GM12872 (cell line): ENCODE measurements at regions not wholly inside any gene's neighbourhood (a gene's known extent, or its start where the extent isn't known, plus 50 kb on each side); places are given as distances from the start of the nearest gene placed in this dataset.

Experiments
- TF ChIP-seq, protein P1 (sequence below): IDR thresholded peaks from 3 replicates; pipeline ENCODE4 v1.5.1; 2011; ENCODE audit warnings: low read depth, mild to moderate bottlenecking, low read length, moderate library complexity; ENCODE audit not compliant: insufficient read depth

- TF ChIP-seq, protein P1, sequence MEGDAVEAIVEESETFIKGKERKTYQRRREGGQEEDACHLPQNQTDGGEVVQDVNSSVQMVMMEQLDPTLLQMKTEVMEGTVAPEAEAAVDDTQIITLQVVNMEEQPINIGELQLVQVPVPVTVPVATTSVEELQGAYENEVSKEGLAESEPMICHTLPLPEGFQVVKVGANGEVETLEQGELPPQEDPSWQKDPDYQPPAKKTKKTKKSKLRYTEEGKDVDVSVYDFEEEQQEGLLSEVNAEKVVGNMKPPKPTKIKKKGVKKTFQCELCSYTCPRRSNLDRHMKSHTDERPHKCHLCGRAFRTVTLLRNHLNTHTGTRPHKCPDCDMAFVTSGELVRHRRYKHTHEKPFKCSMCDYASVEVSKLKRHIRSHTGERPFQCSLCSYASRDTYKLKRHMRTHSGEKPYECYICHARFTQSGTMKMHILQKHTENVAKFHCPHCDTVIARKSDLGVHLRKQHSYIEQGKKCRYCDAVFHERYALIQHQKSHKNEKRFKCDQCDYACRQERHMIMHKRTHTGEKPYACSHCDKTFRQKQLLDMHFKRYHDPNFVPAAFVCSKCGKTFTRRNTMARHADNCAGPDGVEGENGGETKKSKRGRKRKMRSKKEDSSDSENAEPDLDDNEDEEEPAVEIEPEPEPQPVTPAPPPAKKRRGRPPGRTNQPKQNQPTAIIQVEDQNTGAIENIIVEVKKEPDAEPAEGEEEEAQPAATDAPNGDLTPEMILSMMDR: no peak
Measured at GRCh38 chr3:95707268-95707667, 1107.1 kb upstream of the EPHA6 start.

GRCh38 chr3:95710684-95711083 lies 1103.7 kb upstream of the EPHA6 start:
- TF ChIP-seq, protein P1: no peak

- TF ChIP-seq, protein P1: no peak
Measured at GRCh38 chr3:95711789-95712188, 1102.6 kb upstream of the EPHA6 start.

DNA sequence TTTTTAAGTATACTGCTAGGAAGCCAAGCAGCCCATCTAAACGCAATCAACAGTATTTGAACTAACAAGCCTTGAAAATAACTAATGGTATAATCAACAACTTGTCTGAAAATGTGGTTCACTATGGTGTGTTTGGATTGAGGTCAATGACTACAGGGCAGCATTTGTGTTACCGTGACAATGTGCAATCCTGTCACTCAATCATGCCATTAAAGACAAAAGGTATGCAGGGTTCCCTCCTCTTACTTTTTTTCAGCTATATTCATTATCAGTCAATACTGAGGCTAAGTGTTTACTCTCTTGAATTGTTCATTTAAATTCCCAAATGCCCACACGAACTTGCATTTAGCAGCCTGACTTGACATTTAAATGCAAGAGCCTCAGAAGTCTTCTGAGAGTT lies 1099.3 kb upstream of the EPHA6 start:
- TF ChIP-seq, protein P1: no peak

DNA sequence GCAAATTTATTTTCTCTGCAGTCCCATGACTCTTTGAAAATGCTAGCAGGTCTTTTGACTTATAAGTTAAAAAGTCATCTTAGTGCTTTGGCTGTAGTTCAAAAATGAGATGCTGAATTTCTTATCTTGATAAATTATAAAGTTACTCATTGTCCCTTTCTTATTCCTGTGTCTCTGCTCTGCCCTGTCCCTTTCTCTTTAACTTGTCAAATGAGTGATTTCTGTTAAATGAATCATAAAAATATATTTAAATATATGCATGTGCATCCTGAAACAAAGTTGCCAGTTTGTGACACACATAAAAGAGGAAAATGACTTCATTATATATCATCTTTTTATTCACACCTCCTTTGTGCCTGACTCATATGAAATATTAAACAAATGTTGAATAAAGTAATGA lies 1097.3 kb upstream of the EPHA6 start:
- TF ChIP-seq, protein P1: no peak

- TF ChIP-seq, protein P1: no peak
Measured at GRCh38 chr3:95718168-95718567, 1096.2 kb upstream of the EPHA6 start.

DNA sequence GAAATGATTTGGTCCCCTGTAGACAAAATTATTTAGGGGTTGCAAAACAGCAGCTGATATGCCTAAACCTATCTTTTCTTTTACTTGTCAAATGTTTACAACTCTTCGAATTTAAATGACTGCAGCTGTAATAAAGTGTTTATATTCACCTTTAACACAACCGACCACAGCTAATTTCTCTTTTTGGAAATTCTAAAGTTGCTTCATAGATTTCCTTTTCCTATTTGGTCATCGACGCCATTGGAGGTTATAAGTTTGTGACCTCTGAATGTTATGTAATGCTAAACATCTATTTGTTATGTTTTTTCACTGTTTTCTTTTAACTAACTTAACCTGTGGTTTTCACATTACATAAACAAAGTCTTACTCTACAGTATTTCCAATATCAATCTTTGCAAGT lies 1094.9 kb upstream of the EPHA6 start:
- TF ChIP-seq, protein P1: no peak

DNA sequence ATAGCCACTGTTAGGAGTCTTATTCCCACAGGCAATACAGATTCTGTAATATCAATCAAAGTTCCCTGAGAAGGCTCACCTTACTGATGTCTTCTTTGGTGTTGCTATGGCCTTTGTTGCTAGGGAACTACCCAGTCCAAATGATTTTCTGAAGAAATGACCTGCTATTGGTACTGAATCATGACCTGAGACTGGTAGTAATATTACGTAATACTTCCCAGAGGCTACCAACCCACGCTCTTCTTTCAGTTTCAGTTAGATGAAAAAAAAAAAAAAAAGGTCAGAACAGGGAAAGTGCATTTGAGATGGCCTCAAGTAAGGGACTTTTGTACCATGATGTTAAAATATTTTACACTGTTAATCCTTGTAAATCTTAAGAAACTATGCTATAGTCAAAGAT lies 1092.5 kb upstream of the EPHA6 start:
- TF ChIP-seq, protein P1: no peak
